Suprapubic skin (tissue), 4 donors: ENCODE measurements at regions not wholly inside any gene's neighbourhood (a gene's known extent, or its start where the extent isn't known, plus 50 kb on each side); places are given as distances from the start of the nearest gene placed in this dataset.

Experiments used
- POLR2A ChIP-seq, 2 donors: fragments of 450-650 bp; IDR thresholded peaks; one replicate each; pipeline ENCODE4 v1.6.1; 2017; ENCODE audit warnings: antibody characterized with exemption in 2 of 2, mild to moderate bottlenecking in 2 of 2, moderate library complexity in 2 of 2
- POLR2AphosphoS5 ChIP-seq, 3 donors: sonication (generic); formaldehyde crosslinking; IDR thresholded peaks; one replicate each; pipeline ENCODE4 v1.6.1; 2017; ENCODE audit warnings: antibody characterized with exemption in 3 of 3
- TF ChIP-seq, protein P1 (sequence below), 2 donors: fragments of 200-600 bp in 1 of 2; fragments of 450-650 bp in 1 of 2; sonication (generic) in 1 of 2; IDR thresholded peaks; one replicate each; pipeline ENCODE4 v1.5.1; 2016 to 2019; ENCODE audit warnings: antibody characterized with exemption in 2 of 2, mild to moderate bottlenecking in 1 of 2, moderate library complexity in 1 of 2

DNA sequence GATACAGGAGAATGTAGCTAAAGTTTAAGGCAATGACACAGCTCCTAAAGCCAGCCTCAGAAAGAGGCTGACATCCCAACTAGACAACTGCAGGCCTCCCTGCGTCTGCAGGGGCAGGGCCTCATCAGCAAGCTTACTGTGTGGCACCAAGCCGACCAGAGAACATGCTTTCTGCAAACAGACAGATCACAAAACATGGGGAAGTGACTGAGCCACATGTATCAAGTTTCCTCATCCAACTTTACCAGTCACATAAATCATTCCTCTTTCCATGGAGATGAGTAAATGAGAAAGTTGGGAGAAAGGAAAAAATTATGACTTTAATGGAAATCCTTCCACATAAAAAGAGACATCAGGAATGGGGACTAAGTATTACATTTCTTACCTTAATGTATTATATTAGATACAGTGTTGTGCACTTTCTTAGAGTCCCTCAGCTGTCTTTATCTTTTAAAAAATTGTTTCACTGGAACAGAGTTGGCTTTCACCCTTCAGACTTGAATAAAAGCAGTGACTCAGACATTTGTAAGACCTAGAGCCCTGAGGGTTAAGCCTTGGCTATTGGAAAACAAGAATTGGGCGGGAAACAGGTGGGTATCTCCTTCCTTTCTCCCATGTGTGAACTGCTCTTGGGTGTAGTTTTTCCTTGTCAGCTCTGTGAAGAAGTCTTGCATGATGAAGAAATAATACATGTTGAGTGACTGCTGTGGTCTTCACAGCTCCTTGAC lies 305.7 kb upstream of the SNX7 start:
- TF ChIP-seq, protein P1, sequence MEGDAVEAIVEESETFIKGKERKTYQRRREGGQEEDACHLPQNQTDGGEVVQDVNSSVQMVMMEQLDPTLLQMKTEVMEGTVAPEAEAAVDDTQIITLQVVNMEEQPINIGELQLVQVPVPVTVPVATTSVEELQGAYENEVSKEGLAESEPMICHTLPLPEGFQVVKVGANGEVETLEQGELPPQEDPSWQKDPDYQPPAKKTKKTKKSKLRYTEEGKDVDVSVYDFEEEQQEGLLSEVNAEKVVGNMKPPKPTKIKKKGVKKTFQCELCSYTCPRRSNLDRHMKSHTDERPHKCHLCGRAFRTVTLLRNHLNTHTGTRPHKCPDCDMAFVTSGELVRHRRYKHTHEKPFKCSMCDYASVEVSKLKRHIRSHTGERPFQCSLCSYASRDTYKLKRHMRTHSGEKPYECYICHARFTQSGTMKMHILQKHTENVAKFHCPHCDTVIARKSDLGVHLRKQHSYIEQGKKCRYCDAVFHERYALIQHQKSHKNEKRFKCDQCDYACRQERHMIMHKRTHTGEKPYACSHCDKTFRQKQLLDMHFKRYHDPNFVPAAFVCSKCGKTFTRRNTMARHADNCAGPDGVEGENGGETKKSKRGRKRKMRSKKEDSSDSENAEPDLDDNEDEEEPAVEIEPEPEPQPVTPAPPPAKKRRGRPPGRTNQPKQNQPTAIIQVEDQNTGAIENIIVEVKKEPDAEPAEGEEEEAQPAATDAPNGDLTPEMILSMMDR (IDR thresholded peaks at IDR 0.05): no peak
- no peak for TF ChIP-seq POLR2AphosphoS5 (IDR thresholded peaks at IDR 0.05)
- TF ChIP-seq POLR2A (IDR thresholded peaks at IDR 0.05): no peak
